NB4 (cell line): ENCODE measurements at regions not wholly inside any gene's neighbourhood (a gene's known extent, or its start where the extent isn't known, plus 50 kb on each side); places are given as distances from the start of the nearest gene placed in this dataset.
"Not testable (repeated sequence)": the region's sequence is repeated elsewhere in the genome, so short reads cannot be mapped to it uniquely, and the experiment has no call there.

Experiments used
- DNase-seq: peaks from one replicate; pipeline ENCODE4 v3.0.0; 2010; ENCODE audit warnings: low read depth
- H3K4me3 ChIP-seq: one replicate; pipeline ENCODE4 v1.5.1; 2011; ENCODE audit warnings: mild to moderate bottlenecking, low read depth, low read length, moderate library complexity
- MYC ChIP-seq: IDR thresholded peaks from 2 replicates; pipeline ENCODE4 v1.6.1; 2011; ENCODE audit warnings: low read depth, low read length
- POLR2A ChIP-seq: IDR thresholded peaks from 2 replicates; pipeline ENCODE4 v1.6.1; 2011; ENCODE audit warnings: mild to moderate bottlenecking; ENCODE audit not compliant: insufficient read length; ENCODE audit errors: extremely low read depth
- TF ChIP-seq, protein P1 (sequence below): IDR thresholded peaks from one replicate; pipeline ENCODE4 v1.5.1; 2012; ENCODE audit warnings: low read depth, low read length
- TF ChIP-seq, protein P2 (sequence below): IDR thresholded peaks from 2 replicates; pipeline ENCODE4 v1.6.1; 2011; ENCODE audit warnings: low read depth, low read length

DNA sequence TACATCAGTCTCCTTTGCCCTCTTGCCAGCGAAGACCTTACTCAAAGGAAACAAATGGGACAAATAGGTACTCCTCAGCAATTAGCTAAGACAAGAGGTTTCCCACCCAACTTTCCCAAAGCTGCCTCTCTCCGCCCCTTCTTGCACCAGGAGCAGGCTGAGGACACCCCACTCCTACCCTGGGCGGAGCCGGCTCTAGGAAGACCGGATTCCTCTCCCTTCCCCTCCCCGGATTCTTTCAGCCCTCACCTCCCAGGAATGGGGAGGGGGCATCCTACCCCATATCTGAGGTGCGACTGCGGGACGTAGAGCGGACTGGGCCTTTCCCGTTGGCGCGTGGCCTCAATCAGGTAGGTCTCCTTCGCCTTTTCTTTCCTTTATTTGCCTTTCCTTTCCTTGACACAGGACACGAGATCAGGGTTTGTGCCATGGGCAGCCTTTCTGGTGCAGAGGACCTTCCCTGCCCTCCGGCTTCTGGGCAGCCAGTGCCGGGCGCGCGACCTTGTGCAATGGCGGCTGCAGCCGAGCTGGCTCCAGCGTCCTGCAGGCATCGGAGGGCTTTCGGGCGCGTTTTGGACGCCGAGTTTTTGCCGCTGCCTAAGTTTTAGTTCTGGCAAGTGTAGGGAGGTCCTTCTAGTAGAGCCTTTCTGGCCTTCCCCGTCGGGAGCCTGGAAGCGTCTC is 279.9 kb downstream of the PLS3 start:
- not testable (repeated sequence) for H3K4me3 ChIP-seq, DNase-seq

DNA sequence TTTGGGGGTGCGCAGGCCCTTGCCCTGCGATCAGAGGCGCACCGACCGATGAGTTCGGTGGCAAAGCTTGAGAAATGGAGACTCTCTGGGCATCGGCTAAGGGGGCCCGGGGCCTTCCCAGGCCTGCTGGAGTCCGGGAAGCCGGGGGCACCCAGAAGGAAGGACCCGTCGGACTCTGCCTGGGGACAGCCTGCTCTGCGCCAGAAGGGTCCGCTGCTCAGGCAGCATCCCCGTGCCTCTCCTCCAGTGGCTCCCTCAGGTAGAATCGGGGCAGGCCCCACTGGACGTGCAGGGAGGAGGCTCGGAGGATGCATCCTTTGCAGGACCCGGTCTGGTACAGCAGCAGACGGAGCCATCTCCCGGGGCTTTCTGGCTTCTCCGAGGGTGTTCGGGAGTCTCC is 290.0 kb downstream of the PLS3 start:
- not testable (repeated sequence) for H3K4me3 ChIP-seq, DNase-seq

DNA sequence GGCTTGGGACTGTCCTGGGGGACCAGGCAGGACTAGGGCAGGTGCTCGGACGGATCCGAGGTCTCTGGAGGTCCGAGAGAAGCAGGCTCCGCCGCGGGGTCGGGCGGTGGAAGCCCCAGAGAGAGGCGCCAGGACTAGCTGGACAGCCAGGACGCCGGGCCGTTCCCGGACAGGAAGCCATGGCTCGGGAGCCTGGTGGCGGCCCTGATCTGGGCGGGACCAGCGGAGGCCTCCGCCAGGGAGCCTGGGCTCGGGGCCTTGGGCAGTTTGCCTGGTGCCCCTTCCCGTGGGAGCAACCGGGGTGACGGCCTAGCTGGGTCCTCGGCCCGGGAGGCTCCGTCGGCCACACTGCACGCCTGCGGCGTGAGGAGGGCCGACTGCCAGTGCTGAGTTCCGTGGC is 292.3 kb downstream of the PLS3 start:
- not testable (repeated sequence) for DNase-seq, H3K4me3 ChIP-seq

DNA sequence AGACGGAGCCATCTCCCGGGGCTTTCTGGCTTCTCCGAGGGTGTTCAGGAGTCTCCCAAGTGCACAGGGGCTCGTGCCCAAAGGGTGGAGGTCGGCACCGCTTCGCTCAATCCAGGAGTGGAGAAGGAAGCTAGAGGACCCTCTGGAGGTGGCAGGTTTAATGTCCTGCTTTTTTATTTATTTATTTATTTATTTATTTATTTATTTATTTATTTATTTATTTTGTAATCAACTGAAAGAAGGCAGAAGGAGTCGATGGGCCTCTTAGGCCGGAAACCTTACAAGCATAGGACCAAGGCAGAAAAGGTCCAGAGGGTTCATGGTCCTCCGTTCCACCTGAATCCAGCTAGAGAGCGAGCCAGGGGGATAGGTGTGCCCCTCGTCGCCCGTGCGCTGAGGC is 289.4 kb upstream of the AGTR2 start:
- not testable (repeated sequence) for DNase-seq, H3K4me3 ChIP-seq

DNA sequence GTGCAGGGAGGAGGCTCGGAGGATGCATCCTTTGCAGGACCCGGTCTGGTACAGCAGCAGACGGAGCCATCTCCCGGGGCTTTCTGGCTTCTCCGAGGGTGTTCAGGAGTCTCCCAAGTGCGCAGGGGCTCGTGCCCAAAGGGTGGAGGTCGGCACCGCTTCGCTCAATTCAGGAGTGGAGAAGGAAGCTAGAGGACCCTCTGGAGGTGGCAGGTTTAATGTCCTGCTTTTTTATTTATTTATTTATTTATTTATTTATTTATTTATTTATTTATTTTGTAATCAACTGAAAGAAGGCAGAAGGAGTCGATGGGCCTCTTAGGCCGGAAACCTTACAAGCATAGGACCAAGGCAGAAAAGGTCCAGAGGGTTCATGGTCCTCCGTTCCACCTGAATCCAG is 286.4 kb upstream of the AGTR2 start:
- not testable (repeated sequence) for H3K4me3 ChIP-seq, DNase-seq

DNA sequence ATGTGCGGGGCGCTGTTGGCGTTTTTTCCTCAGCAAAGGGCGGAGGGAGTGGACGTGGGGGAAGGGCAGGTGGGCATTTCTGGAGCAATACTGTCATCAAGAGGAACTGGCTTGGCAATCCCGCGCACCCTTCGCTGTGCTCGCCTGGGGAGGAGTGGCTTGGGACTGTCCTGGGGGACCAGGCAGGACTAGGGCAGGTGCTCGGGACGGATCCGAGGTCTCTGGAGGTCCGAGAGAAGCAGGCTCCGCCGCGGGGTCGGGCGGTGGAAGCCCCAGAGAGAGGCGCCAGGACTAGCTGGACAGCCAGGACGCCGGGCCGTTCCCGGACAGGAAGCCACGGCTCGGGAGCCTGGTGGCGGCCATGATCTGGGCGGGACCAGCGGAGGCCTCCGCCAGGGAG is 282.5 kb upstream of the AGTR2 start:
- DNase-seq, H3K4me3 ChIP-seq: not testable (repeated sequence)

DNA sequence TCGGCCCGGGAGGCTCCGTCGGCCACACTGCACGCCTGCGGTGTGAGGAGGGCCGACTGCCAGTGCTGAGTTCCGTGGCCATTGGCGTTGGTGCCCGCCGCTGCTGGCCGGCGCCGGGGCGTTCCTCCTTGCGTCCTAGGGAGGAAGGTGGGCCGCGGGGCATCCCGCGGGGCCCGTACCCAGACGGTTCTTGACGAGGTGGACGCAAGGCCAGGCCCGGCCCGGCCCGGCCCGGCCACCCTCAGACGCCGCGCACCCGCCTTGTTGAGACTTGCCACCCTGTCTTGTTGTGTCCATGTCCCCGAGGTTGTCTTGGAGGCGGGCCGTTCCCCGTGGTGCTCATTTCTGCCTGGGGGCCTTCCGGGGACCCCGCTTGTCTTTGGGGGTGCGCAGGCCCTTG is 282.0 kb upstream of the AGTR2 start:
- not testable (repeated sequence) for DNase-seq, H3K4me3 ChIP-seq

DNA sequence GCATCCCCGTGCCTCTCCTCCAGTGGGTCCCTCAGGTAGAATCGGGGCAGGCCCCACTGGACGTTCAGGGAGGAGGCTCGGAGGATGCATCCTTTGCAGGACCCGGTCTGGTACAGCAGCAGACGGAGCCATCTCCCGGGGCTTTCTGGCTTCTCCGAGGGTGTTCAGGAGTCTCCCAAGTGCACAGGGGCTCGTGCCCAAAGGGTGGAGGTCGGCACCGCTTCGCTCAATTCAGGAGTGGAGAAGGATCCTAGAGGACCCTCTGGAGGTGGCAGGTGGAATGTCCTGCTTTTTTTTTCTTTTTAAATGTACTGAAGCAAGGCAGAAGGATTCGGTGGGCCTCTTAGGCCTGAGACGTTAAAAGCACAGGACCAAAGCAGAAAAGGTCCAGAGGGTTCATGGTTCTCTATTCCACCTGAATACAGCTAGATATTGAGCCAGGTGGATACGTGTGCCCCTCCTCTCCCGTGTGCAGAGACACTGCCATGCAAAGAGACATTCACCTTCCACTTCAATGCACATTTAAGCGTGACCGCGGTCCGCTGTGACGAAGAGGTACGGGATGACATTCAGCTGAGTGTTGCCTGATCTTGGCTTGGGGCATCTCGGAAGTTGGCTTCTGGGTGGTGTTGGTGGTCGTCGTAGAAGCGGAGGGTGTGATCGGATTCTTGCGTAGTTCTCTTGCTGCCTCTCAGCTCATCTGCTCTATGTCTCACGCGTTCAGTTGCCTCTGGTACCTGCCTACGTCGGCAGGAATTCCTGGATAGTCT is 281.2 kb upstream of the AGTR2 start:
- no peak for DNase-seq
- no peak overlapping the region for H3K4me3 ChIP-seq
- TF ChIP-seq MYC = no peak
- TF ChIP-seq, protein P1, sequence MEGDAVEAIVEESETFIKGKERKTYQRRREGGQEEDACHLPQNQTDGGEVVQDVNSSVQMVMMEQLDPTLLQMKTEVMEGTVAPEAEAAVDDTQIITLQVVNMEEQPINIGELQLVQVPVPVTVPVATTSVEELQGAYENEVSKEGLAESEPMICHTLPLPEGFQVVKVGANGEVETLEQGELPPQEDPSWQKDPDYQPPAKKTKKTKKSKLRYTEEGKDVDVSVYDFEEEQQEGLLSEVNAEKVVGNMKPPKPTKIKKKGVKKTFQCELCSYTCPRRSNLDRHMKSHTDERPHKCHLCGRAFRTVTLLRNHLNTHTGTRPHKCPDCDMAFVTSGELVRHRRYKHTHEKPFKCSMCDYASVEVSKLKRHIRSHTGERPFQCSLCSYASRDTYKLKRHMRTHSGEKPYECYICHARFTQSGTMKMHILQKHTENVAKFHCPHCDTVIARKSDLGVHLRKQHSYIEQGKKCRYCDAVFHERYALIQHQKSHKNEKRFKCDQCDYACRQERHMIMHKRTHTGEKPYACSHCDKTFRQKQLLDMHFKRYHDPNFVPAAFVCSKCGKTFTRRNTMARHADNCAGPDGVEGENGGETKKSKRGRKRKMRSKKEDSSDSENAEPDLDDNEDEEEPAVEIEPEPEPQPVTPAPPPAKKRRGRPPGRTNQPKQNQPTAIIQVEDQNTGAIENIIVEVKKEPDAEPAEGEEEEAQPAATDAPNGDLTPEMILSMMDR = no peak
- TF ChIP-seq POLR2A = no peak
- TF ChIP-seq, protein P2, sequence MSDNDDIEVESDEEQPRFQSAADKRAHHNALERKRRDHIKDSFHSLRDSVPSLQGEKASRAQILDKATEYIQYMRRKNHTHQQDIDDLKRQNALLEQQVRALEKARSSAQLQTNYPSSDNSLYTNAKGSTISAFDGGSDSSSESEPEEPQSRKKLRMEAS = no peak

DNA sequence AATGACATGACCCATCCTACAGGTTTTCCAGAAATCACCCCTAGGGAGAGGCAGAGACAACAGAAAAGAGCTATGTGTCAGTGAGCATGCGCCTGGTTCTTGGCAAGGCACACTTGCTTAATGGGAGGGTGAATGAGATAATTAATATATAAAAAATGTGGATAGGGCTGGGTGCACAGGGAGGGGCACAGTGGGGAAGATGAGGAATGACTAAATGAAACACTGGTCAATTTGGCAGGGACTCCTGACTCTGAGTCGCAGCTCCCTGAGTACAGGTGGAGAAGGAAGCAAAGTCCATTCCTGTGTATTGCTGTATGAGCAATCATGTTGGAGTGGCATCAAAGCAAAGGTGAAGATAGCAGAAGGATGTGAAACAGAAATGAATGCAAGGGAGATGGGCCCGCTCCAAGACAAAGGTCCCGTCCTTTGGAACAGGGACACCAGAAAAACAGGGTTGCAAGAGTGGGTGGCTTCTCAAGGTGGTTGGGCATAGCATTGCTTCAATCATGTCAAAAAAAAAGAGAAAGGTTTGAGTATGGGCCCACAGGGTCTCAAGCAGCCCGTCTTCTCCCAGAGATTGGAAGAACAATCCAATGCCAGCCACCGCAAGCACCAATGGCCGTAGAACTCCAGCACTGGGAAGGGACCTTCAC is 278.4 kb upstream of the AGTR2 start:
- DNase-seq = no peak
- TF ChIP-seq, protein P1 = no peak
- TF ChIP-seq, protein P2 = no peak
- TF ChIP-seq MYC (no peak), POLR2A (no peak)
- no peak overlapping the region for H3K4me3 ChIP-seq
